ENCODE measurements at regions not wholly inside any gene's neighbourhood (a gene's known extent, or its start where the extent isn't known, plus 50 kb on each side); places are given as distances from the start of the nearest gene placed in this dataset.

GRCh38 chr21:38663282-38663681 lies 142.4 kb upstream of the ETS2 start:
- dilution Hi-C loops (cut with MboI; ENCODE audit: extremely low pct_ligation_motif_present, low sequenced_read_pairs): no loop called here
- no peaks in the 10 kb centered on the region for H4K20me1 ChIP-seq (replicated peaks; ENCODE audit: control insufficient read depth, extremely low read depth, insufficient read depth, low read length)
- no peaks in the 10 kb centered on the region for H3K4me1 ChIP-seq (ENCODE audit: control insufficient read depth, extremely low read depth, insufficient read depth, low read length)
- H3K27ac ChIP-seq (ENCODE audit: insufficient read depth, low read depth, low read length): no peak overlapping the region
- peaks cover 53 to 68% of the 10 kb centered on the region in 2 experiments for H3K27me3 ChIP-seq (ENCODE audit: control insufficient read depth in 2 of 2, insufficient read depth in 2 of 2, low read length in 2 of 2)
- BruUV-seq (replicated peaks): no TSS peak
- TF ChIP-seq POLR2AphosphoS5 (IDR thresholded peaks at IDR 0.05; ENCODE audit: insufficient read depth, low read depth, low read length): no peak
- TF ChIP-seq JUN (IDR thresholded peaks at IDR 0.05; ENCODE audit: borderline replicate concordance, insufficient read depth, insufficient read length, low read depth): no peak
- no peak for TF ChIP-seq EZH2 (IDR thresholded peaks at IDR 0.05; ENCODE audit: borderline replicate concordance, low read depth, low read length, severe bottlenecking)
- no peak for TF ChIP-seq CTCF (IDR thresholded peaks at IDR 0.05; ENCODE audit: extremely low read depth in 1 of 2, insufficient read depth in 1 of 2, low read depth in 1 of 2, low read length in 2 of 2)
- TF ChIP-seq MYC (IDR thresholded peaks at IDR 0.05; ENCODE audit: low read depth, low read length): no peak
- TF ChIP-seq FOS (IDR thresholded peaks at IDR 0.05; ENCODE audit: borderline replicate concordance, insufficient read depth, low read length): no peak
- no peak for TF ChIP-seq POLR2A (IDR thresholded peaks at IDR 0.05; ENCODE audit: low read depth, low read length)
- no peak for TF ChIP-seq GATA2 (IDR thresholded peaks at IDR 0.05; ENCODE audit: insufficient read depth, insufficient read length, low read depth, low read length)
- no peak for TF ChIP-seq MAX (IDR thresholded peaks at IDR 0.05; ENCODE audit: insufficient read depth, insufficient read length)
- no peak overlapping the region for H3K4me2 ChIP-seq (ENCODE audit: insufficient read depth, low read length)
- intact Hi-C loops (cut with micrococcal nuclease): no loop called here
- no peak overlapping the region for H2AFZ ChIP-seq (ENCODE audit: low read depth, low read length)
- no peaks in the 10 kb centered on the region for H3K9me3 ChIP-seq (replicated peaks; ENCODE audit: control insufficient read depth, insufficient read depth, low read length)
- no peaks in the 10 kb centered on the region for H3K9me1 ChIP-seq (replicated peaks; ENCODE audit: control insufficient read depth, extremely low read depth, insufficient read depth, low read length)
- DNase-seq (ENCODE audit: low read depth, low spot score) (no peak), FAIRE-seq (no peak)
- H3K4me3 ChIP-seq (replicated peaks in 1 of 3; ENCODE audit: insufficient read depth in 1 of 3, low read depth in 1 of 3, low read length in 3 of 3): no peak overlapping the region
- CTCF ChIA-PET: no interaction called here
- POLR2A ChIA-PET: no interaction called here
- H3K36me3 ChIP-seq (ENCODE audit: control insufficient read depth in 2 of 2, extremely low read depth in 1 of 2, insufficient read depth in 2 of 2, low read length in 2 of 2): no peaks in the 10 kb centered on the region
- no peaks in the 10 kb centered on the region for H3K79me2 ChIP-seq (ENCODE audit: control insufficient read depth, insufficient read depth, low read length)
- H3K9ac ChIP-seq (replicated peaks; ENCODE audit: extremely low read depth, insufficient read depth, low read length): no peak overlapping the region

Measured in endothelial cell of umbilical vein (primary cell).